WTC11 (cell line): ENCODE measurements at regions not wholly inside any gene's neighbourhood (a gene's known extent, or its start where the extent isn't known, plus 50 kb on each side); places are given as distances from the start of the nearest gene placed in this dataset.

ENCODE experiments used
- ATAC-seq: fragments of 200-7000 bp; cut with Tn5 transposase; 2 replicates; pipeline ENCODE4 v1.10.0; 2021; ENCODE audit warnings: mild to moderate bottlenecking, moderate library complexity
- CTCF ChIA-PET: fragments of 300-600 bp; sonication (Branson Sonifier 250); formaldehyde crosslinking; loops from one replicate; lab custom pipeline; 2021; ENCODE audit warnings: antibody characterized with exemption; lab: Charles Lee
- POLR2A ChIA-PET: fragments of 350-600 bp; sonication (Branson Sonifier 250); formaldehyde crosslinking; loops from one replicate; lab custom pipeline; 2021; ENCODE audit warnings: antibody characterized with exemption; lab: Charles Lee
- DNase-seq: peaks from one replicate; pipeline ENCODE4 v3.0.0; 2021; ENCODE audit warnings: low spot score
- H3K27ac Mint-ChIP-seq: 2 replicates; pipeline ENCODE4 v1.8.0; 2021; ENCODE audit warnings: mixed read lengths
- H3K27me3 Mint-ChIP-seq: 2 replicates; pipeline ENCODE4 v1.8.0; 2021; ENCODE audit warnings: low read depth, mild to moderate bottlenecking, moderate library complexity, mixed read lengths
- H3K36me3 Mint-ChIP-seq: 2 replicates; pipeline ENCODE4 v1.8.0; 2021; ENCODE audit warnings: mixed read lengths
- H3K4me1 Mint-ChIP-seq: 2 replicates; pipeline ENCODE4 v1.8.0; 2022; ENCODE audit warnings: mixed read lengths
- H3K4me3 Mint-ChIP-seq: 2 replicates; pipeline ENCODE4 v1.8.0; 2021; ENCODE audit warnings: mild to moderate bottlenecking, moderate library complexity, mixed read lengths
- H3K9me3 Mint-ChIP-seq: 2 replicates; pipeline ENCODE4 v1.8.0; 2021; ENCODE audit warnings: mixed read lengths
- ATF3 ChIP-seq: sonication (generic); formaldehyde crosslinking; conservative IDR thresholded peaks from 2 replicates; pipeline ENCODE4 v1.8.1; 2022; ENCODE audit warnings: mild to moderate bottlenecking, missing genetic modification reagents
- E2F4 ChIP-seq: sonication (generic); formaldehyde crosslinking; IDR thresholded peaks from 2 replicates; pipeline ENCODE4 v1.8.1; 2022; ENCODE audit warnings: low read depth, mild to moderate bottlenecking, moderate library complexity, missing genetic modification reagents, borderline replicate concordance
- ELF4 ChIP-seq: sonication (generic); formaldehyde crosslinking; IDR thresholded peaks from 2 replicates; pipeline ENCODE4 v1.8.1; 2022; ENCODE audit warnings: low read depth, mild to moderate bottlenecking, moderate library complexity, missing genetic modification reagents
- FOXK1 ChIP-seq: sonication (generic); formaldehyde crosslinking; IDR thresholded peaks from 2 replicates; pipeline ENCODE4 v1.8.0; 2022; ENCODE audit warnings: mild to moderate bottlenecking, moderate library complexity, missing genetic modification reagents
- FOXP1 ChIP-seq: sonication (generic); formaldehyde crosslinking; IDR thresholded peaks from 2 replicates; pipeline ENCODE4 v1.8.0; 2022; ENCODE audit warnings: missing genetic modification reagents, mild to moderate bottlenecking, moderate library complexity, borderline replicate concordance
- FOXP4 ChIP-seq: sonication (generic); formaldehyde crosslinking; IDR thresholded peaks from 2 replicates; pipeline ENCODE4 v1.8.0; 2022; ENCODE audit warnings: mild to moderate bottlenecking, missing genetic modification reagents
- HMGA2 ChIP-seq: fragments of 250-450 bp; sonication (Bioruptor Pico); IDR thresholded peaks from 2 replicates; pipeline ENCODE4 v1.4.0; 2021; ENCODE audit warnings: mild to moderate bottlenecking, moderate library complexity
- MXD4 ChIP-seq: fragments of 250-450 bp; sonication (Bioruptor Pico); IDR thresholded peaks from 2 replicates; pipeline ENCODE4 v1.8.0; 2021; ENCODE audit warnings: mild to moderate bottlenecking, moderate library complexity, borderline replicate concordance
- NFATC4 ChIP-seq: fragments of 250-450 bp; sonication (Bioruptor Pico); IDR thresholded peaks from 2 replicates; pipeline ENCODE4 v1.9.0; 2021; ENCODE audit warnings: mild to moderate bottlenecking
- NFE2L1 ChIP-seq: sonication (generic); formaldehyde crosslinking; IDR thresholded peaks from 2 replicates; pipeline ENCODE4 v1.8.1; 2023; ENCODE audit warnings: missing genetic modification reagents
- NR3C1 ChIP-seq: sonication (generic); formaldehyde crosslinking; conservative IDR thresholded peaks from 2 replicates; pipeline ENCODE4 v1.8.1; 2023; ENCODE audit warnings: low read depth, mild to moderate bottlenecking, missing genetic modification reagents
- TEAD4 ChIP-seq: sonication (generic); formaldehyde crosslinking; IDR thresholded peaks from 2 replicates; pipeline ENCODE4 v1.8.0; 2022; ENCODE audit warnings: mild to moderate bottlenecking, missing genetic modification reagents
- ZBTB43 ChIP-seq: sonication (generic); formaldehyde crosslinking; IDR thresholded peaks from 2 replicates; pipeline ENCODE4 v1.8.1; 2023; ENCODE audit warnings: mild to moderate bottlenecking, missing genetic modification reagents
- ZMAT4 ChIP-seq: fragments of 250-450 bp; sonication (Bioruptor Pico); IDR thresholded peaks from 2 replicates; pipeline ENCODE4 v1.9.0; 2021; ENCODE audit warnings: mild to moderate bottlenecking
- ZNF423 ChIP-seq: fragments of 250-450 bp; sonication (Bioruptor Pico); IDR thresholded peaks from 2 replicates; pipeline ENCODE4 v2.1.2; 2022; ENCODE audit warnings: mild to moderate bottlenecking, moderate library complexity
- ZNF425 ChIP-seq: fragments of 250-450 bp; sonication (Bioruptor Pico); conservative IDR thresholded peaks from 2 replicates; pipeline ENCODE4 v1.9.0; 2021; ENCODE audit warnings: mild to moderate bottlenecking
- ZNF532 ChIP-seq: fragments of 250-450 bp; sonication (Bioruptor Pico); IDR thresholded peaks from 2 replicates; pipeline ENCODE4 v1.9.0; 2021; ENCODE audit warnings: mild to moderate bottlenecking, borderline replicate concordance

- no peak overlapping the region for H3K27ac Mint-ChIP-seq
- DNase-seq (no peak), ATAC-seq (no peak)
- peaks cover 43% of the 10 kb centered on the region for H3K36me3 Mint-ChIP-seq
- H3K9me3 Mint-ChIP-seq = peaks cover 67% of the 10 kb centered on the region
- peaks cover 9% of the 10 kb centered on the region for H3K4me1 Mint-ChIP-seq
- H3K4me3 Mint-ChIP-seq = no peak overlapping the region
- no peak for TF ChIP-seq TEAD4 (CRISPR knock-in tag)
- TF ChIP-seq FOXP1 (CRISPR knock-in tag) = no peak
- TF ChIP-seq FOXP4 (CRISPR knock-in tag) = no peak
- no peak for TF ChIP-seq E2F4 (CRISPR knock-in tag)
- no peak for TF ChIP-seq ZNF532
- no peak for TF ChIP-seq NFE2L1 (CRISPR knock-in tag)
- no peak for TF ChIP-seq ZNF423 (CRISPR knock-in tag)
- no peak for TF ChIP-seq NR3C1
- TF ChIP-seq MXD4 (CRISPR knock-in tag) = no peak
- no peak for TF ChIP-seq ATF3 (CRISPR knock-in tag)
- TF ChIP-seq, all 79 proteins: peak for 0
- CTCF ChIA-PET = no interaction called here
- POLR2A ChIA-PET = no interaction called here
- peaks cover 10% of the 10 kb centered on the region for H3K27me3 Mint-ChIP-seq
Observed at GRCh38 chr7:68918621-68919020, 679.7 kb upstream of the AUTS2 start.

GRCh38 chr7:68922850-68923249 lies 675.4 kb upstream of the AUTS2 start:
- DNase-seq = no peak
- CTCF ChIA-PET = no interaction called here
- H3K4me3 Mint-ChIP-seq = no peak overlapping the region
- TF ChIP-seq NR3C1 = no peak
- TF ChIP-seq E2F4 (CRISPR knock-in tag) = no peak
- TF ChIP-seq FOXK1 (CRISPR knock-in tag) = no peak
- no peak for TF ChIP-seq HMGA2 (CRISPR knock-in tag)
- TF ChIP-seq ZNF425 (CRISPR knock-in tag) = no peak
- no peak for TF ChIP-seq ZBTB43 (CRISPR knock-in tag)
- no peak for TF ChIP-seq NFATC4 (CRISPR knock-in tag)
- TF ChIP-seq ELF4 = no peak
- TF ChIP-seq ZMAT4 (CRISPR knock-in tag) = no peak
- TF ChIP-seq, all 79 proteins: peak for 0
- H3K4me1 Mint-ChIP-seq = no peaks in the 10 kb centered on the region
- ATAC-seq = no peak
- H3K27ac Mint-ChIP-seq = no peak overlapping the region
- peaks cover 7% of the 10 kb centered on the region for H3K27me3 Mint-ChIP-seq
- H3K9me3 Mint-ChIP-seq = peaks cover 54% of the 10 kb centered on the region
- peaks cover 23% of the 10 kb centered on the region for H3K36me3 Mint-ChIP-seq
- POLR2A ChIA-PET = no interaction called here
